ENCODE measurements at regions not wholly inside any gene's neighbourhood (a gene's known extent, or its start where the extent isn't known, plus 50 kb on each side); places are given as distances from the start of the nearest gene placed in this dataset.
A peak's percentile ranks its signal among the peaks of the same experiment; 100 is the strongest.

- Histone ChIP-seq H3K27ac (no peak overlapping the region), H3K4me1 (no peaks in the 10 kb centered on the region), H3K36me3 (no peaks in the 10 kb centered on the region), H3K27me3 (no peaks in the 10 kb centered on the region), H3K4me3 (no peak overlapping the region), H3K9me3 (no peaks in the 10 kb centered on the region)
- TF ChIP-seq CTCF (IDR thresholded peaks at IDR 0.05), result no peak
- peak in 1 of 3 donors; percentile 12 for TF ChIP-seq POLR2AphosphoS5 (IDR thresholded peaks at IDR 0.05)
- no peak for TF ChIP-seq POLR2A (IDR thresholded peaks at IDR 0.05)
- TF ChIP-seq EP300 (IDR thresholded peaks at IDR 0.05), result no peak
- WGBS, 5 donors, result 85 to 89% (median 86%) methylated on average over 4 of the region's 4 CpGs
- peak in 1 of 2 donors; percentile 41 for DNase-seq
- intact Hi-C loops (cut with DNase I; ENCODE audit: low total_unique reads), result no loop called here
These were observed 108.2 kb upstream of the UBE2E2 start for GRCh38 chr3:23094890-23095462.

GRCh38 chr3:23096041-23096440 lies 107.1 kb upstream of the UBE2E2 start:
- H3K36me3 ChIP-seq, result no peaks in the 10 kb centered on the region
- H3K27ac ChIP-seq, result no peak overlapping the region
- no peaks in the 10 kb centered on the region for H3K4me1 ChIP-seq
- no peaks in the 10 kb centered on the region for H3K9me3 ChIP-seq
- H3K4me3 ChIP-seq, result no peak overlapping the region
- DNase-seq, result no peak
- no peaks in the 10 kb centered on the region for H3K27me3 ChIP-seq
- intact Hi-C loops (cut with DNase I; ENCODE audit: low total_unique reads), result no loop called here
- TF ChIP-seq CTCF (IDR thresholded peaks at IDR 0.05), result no peak
- TF ChIP-seq POLR2AphosphoS5 (IDR thresholded peaks at IDR 0.05), result no peak
- no peak for TF ChIP-seq POLR2A (IDR thresholded peaks at IDR 0.05)
- TF ChIP-seq EP300 (IDR thresholded peaks at IDR 0.05), result no peak
- whole genome bisulfite sequencing, 5 donors, result 64 to 97% (median 96%) methylated on average over 1 of the region's 1 CpG

GRCh38 chr3:23099021-23099420 lies 104.1 kb upstream of the UBE2E2 start:
- TF ChIP-seq POLR2AphosphoS5 (IDR thresholded peaks at IDR 0.05) (no peak), POLR2A (IDR thresholded peaks at IDR 0.05) (no peak), CTCF (IDR thresholded peaks at IDR 0.05) (no peak), EP300 (IDR thresholded peaks at IDR 0.05) (no peak)
- intact Hi-C loops (cut with DNase I; ENCODE audit: low total_unique reads), result no loop called here
- Histone ChIP-seq H3K36me3 (no peaks in the 10 kb centered on the region), H3K27me3 (no peaks in the 10 kb centered on the region), H3K9me3 (no peaks in the 10 kb centered on the region), H3K4me3 (no peak overlapping the region), H3K27ac (no peak overlapping the region), H3K4me1 (no peaks in the 10 kb centered on the region)
- 49 to 77% (median 54%) methylated on average over 1 of the region's 1 CpG for WGBS, 5 donors
- DNase-seq, result no peak

DNA sequence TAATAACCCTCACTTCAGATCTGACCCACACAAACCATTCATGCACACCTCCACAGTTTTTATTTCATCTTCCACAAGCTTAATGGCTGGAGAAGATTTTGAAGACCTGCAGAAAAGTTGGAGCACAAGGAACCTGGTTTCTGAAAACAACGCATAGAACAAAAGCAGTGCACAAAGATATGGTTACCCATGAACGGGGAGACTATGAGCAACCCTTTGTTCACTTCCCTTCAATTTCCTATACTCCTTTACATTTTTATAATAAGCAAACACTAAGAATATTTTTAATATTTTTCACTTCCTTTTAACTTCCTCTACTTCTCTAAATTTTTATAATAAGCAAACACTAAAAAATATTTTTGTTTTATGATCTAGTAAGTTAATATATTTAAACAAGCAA lies 103.5 kb upstream of the UBE2E2 start:
- no peak for DNase-seq
- no peak for TF ChIP-seq CTCF (IDR thresholded peaks at IDR 0.05)
- TF ChIP-seq POLR2AphosphoS5 (IDR thresholded peaks at IDR 0.05), result no peak
- Histone ChIP-seq H3K4me3 (no peak overlapping the region), H3K36me3 (no peaks in the 10 kb centered on the region), H3K27ac (no peak overlapping the region), H3K27me3 (no peaks in the 10 kb centered on the region), H3K4me1 (no peaks in the 10 kb centered on the region), H3K9me3 (no peaks in the 10 kb centered on the region)
- 61 to 83% (median 78%) methylated on average over 2 of the region's 2 CpGs for WGBS, 5 donors
- intact Hi-C loops (cut with DNase I; ENCODE audit: low total_unique reads), result no loop called here

Data from stomach (tissue), 8 donors.